ENCODE measurements at regions not wholly inside any gene's neighbourhood (a gene's known extent, or its start where the extent isn't known, plus 50 kb on each side); places are given as distances from the start of the nearest gene placed in this dataset.

DNA sequence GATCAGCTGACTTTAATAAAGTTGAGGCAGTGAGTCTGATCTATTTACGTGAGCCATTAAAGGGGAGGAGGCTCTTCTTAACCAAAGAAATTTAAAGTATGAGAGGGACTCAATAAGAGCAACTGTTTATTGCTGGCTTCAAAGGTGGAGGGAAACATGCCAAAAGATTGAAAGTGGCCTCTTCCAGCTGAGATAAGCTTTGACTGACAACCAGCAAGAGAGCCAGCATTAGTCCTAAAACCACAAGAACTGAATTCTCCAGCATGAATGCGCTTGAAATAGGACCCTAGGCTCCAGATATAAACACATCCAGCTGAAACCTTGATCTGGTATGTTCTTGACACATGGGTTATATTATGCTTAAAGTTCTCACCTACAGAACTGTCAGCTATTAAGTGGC is 123.1 kb upstream of the GJE1 start:
- TF ChIP-seq EZH2 (IDR thresholded peaks at IDR 0.05; ENCODE audit: borderline replicate concordance) (no peak), EZH2phosphoT487 (IDR thresholded peaks at IDR 0.05; ENCODE audit: low read depth, severe bottlenecking, unreplicated experiment) (no peak)
- TF ChIP-seq, protein P1, sequence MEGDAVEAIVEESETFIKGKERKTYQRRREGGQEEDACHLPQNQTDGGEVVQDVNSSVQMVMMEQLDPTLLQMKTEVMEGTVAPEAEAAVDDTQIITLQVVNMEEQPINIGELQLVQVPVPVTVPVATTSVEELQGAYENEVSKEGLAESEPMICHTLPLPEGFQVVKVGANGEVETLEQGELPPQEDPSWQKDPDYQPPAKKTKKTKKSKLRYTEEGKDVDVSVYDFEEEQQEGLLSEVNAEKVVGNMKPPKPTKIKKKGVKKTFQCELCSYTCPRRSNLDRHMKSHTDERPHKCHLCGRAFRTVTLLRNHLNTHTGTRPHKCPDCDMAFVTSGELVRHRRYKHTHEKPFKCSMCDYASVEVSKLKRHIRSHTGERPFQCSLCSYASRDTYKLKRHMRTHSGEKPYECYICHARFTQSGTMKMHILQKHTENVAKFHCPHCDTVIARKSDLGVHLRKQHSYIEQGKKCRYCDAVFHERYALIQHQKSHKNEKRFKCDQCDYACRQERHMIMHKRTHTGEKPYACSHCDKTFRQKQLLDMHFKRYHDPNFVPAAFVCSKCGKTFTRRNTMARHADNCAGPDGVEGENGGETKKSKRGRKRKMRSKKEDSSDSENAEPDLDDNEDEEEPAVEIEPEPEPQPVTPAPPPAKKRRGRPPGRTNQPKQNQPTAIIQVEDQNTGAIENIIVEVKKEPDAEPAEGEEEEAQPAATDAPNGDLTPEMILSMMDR (IDR thresholded peaks at IDR 0.05; ENCODE audit: poor library complexity): no peak

Data from hepatocyte (in vitro differentiated cells).